HepG2 (cell line): ENCODE measurements at regions not wholly inside any gene's neighbourhood (a gene's known extent, or its start where the extent isn't known, plus 50 kb on each side); places are given as distances from the start of the nearest gene placed in this dataset.

Source experiments
- NFYB ChIP-seq: sonication (generic); formaldehyde crosslinking; IDR thresholded peaks from 2 replicates; pipeline ENCODE4 v1.4.0; 2020; ENCODE audit warnings: missing genetic modification reagents
- POLR2A ChIP-seq, 2 experiments: IDR thresholded peaks; 2 replicates each; pipeline ENCODE4 v1.6.1; 2011; ENCODE audit warnings: low read depth in 2 of 2, low read length in 2 of 2, mild to moderate bottlenecking in 1 of 2, moderate library complexity in 1 of 2; ENCODE audit not compliant: insufficient read depth in 1 of 2
- POLR2AphosphoS5 ChIP-seq: IDR thresholded peaks from 2 replicates; pipeline ENCODE4 v1.6.1; 2012; ENCODE audit warnings: low read depth, low read length
- ZNF749 ChIP-seq: sonication (generic); formaldehyde crosslinking; IDR thresholded peaks from 2 replicates; pipeline ENCODE4 v1.8.0; 2022; ENCODE audit warnings: mild to moderate bottlenecking, missing genetic modification reagents, moderate library complexity, borderline replicate concordance

GRCh38 chr10:20953120-20953519, 56.0 kb upstream of the NEBL start:
- TF ChIP-seq ZNF749, result no peak
- TF ChIP-seq NFYB (CRISPR knock-in tag), result no peak
- TF ChIP-seq POLR2A (IDR thresholded peaks at IDR 0.05; ENCODE audit: insufficient read depth in 1 of 2, low read depth in 2 of 2, low read length in 2 of 2), result no peak
- no peak for TF ChIP-seq POLR2AphosphoS5
